AML-193 (cell line): ENCODE measurements at regions not wholly inside any gene's neighbourhood (a gene's known extent, or its start where the extent isn't known, plus 50 kb on each side); places are given as distances from the start of the nearest gene placed in this dataset.
"Not testable (repeated sequence)": the region's sequence is repeated elsewhere in the genome, so short reads cannot be mapped to it uniquely, and the experiment has no call there.

ENCODE experiments used
- DNase-seq, 2 experiments: peaks; one replicate each; lab custom pipeline; 2025; lab: John Stamatoyannopoulos, UW

DNA sequence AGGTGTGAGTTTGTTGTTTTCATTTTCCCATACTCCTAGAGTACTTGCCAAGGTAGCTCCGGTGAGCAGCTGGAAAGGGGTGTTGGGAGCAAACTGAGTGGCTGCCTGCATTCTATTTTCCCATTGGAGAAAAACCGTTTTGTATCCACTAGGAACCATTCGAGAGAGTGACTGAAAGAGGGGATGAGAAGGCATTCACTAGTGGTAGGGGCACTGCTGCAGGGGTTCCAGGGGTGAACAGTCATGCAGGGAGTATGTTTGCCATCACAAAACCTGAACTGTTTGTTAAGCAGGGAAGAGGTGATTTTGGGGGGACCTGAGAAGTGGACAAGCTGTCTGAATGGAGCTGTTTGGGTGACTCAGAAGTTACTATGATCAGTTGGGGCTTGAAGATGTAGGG lies 367.5 kb upstream of the SFSWAP start:
- not testable (repeated sequence) for DNase-seq

DNA sequence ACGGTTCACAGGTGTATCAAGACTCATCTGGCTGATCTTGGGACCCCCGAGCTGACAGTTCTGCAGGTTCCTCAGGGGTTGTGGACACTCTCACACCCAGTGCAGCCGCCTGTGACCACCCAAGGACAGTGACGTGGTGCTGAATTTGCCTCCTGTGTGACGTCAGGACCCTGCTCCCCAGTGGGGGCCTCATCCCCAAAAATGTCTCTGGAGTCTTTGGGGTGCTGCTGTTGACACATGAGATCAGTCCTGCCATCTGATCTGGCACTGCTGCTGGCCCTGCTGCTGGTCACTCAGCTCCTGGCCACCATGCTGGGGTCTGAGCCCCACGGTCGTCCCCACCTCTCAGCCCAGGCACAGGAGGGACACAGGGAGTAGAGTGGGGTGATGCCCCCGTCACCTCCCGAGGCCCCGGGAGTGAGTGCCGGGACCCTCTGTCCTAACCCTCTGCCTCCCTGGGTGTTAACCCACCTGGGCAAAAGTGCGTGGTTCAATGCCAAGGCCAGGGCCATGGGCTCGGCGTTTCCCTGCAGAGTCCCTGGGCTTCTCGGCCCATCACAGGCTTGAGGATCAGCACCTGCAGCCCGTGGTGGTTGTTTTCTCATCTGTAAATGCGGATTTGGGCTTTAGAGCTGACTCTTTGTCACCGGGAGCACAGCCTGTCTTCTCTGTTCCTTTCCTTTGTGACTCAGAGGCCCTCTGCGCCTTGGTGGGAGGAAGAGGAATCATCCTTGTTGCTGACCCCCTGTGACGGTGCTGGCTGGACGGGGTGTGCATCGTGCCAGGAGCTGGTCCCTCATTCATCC lies 366.0 kb upstream of the SFSWAP start:
- DNase-seq = not testable (repeated sequence)

DNA sequence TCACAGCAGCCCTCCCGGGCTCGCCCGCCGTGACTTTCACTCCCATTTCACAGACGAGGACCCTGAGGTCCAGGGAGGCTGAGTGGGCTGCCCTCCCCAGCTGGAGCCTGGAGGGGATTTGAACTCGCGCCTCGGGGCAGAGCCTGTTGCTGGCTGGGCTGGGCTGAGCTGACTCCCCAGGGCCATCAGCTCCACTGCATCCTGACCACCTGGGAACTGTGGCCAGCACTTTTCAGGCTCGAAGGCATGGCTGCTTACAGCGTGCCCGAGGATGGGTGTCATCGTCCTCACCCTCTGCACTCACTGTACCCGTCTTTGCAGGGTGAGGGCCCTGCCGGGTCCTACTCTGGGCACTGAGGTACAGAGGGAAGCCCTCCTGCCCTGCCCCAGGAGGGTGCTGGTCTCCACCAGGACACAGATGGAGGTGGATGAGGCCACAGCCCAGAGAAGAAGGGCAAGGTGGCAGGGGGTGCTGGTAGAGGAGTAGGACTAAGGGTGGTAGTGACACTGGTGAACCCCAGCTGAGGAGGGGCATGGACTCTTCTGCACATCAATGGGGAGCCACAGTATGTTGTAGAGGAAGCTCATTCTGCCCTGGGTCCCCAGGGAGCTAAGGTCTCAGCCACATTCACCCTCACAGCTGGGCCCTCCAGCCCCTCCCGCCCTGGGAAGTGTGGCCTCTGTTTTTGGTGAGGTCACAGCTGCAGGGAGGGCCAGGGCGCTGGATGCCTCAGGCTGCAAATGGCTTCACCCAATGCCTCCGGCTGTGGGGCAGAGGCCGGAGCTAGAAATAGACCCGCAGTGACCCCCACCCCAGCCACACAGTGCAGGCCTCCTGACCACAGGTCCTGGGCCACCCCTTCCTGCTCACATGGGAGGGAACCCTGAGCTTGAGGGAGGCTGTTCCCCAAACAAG lies 365.1 kb upstream of the SFSWAP start:
- no peak for DNase-seq

DNA sequence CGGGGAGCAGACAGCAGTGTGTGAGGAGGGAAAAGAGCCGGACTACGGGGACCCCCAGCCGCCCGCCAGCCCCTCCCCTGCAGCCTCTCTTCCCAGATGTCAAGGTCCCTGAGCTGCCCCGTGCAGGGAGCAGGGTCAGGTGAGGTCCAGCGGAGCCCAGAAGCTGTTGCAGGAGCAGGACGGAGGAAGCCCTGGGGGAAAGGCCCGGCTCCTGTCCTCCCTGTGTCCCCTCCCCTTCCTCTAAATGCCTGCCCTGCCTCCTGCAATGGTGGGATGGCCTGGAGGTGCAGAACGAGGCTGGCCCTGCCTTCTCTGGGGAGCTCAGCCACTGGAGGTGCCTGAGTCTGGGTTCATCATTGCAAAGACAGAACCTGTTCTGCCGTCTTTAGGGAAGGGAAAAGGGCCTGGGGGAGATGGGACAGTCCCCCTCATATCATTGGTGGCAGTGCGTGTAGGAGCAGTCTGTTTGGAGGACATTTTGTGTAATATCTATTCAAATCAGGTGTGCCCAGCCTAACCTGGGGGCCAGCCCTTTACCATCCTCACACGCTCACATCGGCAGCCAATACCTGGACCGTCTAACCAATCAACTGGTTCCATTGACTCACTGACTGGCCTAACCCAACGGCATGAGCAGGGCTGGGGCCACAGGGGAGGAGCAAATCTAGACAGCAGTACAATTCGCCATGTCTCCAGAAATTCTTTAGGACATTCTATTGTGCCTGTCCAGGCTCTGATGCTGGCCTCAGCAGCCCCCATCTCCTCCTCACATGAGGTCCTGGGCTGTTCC lies 364.1 kb upstream of the SFSWAP start:
- no peak for DNase-seq

DNA sequence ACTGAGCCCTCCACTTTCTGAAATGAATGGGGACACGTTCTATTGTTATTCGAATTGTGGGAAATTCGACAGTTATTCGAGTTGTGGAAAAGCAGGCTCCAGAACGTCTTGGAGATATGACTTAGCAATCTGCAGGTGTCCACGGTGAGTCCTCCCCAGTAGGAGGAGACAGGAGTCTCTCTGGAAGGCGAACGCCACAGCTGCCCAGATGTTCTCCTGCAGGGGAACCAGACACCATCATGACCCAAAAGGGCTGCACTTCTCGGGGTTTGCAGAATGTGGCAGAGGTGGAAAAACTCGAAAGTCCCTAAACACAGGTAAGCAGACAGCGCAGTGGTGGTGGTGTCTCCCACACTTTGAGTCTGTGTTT lies 363.6 kb upstream of the SFSWAP start:
- DNase-seq = no peak

DNA sequence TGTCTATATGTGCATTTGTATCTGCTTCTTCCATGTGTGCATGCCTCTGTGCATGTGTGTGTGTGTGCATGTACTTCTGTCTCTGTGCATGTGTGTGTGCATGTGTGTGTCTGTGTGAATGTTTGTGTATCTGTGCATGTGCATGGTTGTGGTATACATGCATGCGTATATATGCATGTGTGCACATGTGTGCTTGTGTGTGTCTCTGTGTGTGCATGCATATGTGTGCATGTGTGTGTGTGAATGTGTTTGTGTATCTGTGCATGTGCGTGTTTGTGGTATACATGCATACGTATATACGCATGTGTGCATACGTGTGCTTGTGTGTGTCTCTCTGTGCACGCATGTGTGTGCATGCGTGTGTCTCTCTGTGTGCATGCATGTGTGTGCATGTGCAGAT lies 363.2 kb upstream of the SFSWAP start:
- DNase-seq = no peak

DNA sequence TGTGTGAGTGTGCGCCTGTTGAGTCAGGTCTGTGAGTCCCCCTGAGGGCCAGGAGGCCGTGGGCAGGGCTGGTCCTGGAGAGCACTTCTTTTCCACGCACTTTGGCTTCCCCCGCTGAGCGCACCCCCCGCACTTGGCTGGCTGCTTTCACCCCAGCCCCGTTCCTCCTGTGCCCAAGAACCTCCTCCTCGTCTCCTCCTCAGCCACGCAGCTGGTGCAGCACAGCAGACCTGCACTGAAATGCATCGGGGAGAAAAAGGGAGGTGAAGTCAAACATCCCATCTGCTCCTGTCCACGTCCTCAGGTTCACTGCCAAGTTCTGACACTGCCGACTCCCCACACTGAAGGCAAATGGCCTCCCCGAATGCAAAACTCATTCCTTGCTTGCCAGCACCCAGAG lies 362.7 kb upstream of the SFSWAP start:
- DNase-seq = no peak

DNA sequence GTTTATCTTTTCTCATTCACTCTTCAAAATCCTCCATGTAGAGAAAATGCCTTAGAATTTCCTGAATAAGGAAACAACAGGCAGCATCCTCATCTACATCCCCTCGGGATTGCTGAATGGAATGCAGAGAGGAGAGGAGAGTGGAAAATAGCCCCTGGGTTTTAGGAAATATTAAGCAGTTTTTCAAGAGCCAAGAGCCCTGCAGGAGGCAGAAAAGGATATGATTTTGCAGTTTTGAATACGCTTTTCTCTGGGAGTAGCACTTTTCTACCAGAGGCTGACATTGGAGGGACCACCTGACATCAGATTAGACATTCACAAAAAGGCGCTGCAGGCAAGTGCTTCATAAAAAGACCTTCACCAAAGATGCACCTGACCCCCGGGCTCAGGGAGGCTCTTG lies 362.2 kb upstream of the SFSWAP start:
- DNase-seq = no peak

DNA sequence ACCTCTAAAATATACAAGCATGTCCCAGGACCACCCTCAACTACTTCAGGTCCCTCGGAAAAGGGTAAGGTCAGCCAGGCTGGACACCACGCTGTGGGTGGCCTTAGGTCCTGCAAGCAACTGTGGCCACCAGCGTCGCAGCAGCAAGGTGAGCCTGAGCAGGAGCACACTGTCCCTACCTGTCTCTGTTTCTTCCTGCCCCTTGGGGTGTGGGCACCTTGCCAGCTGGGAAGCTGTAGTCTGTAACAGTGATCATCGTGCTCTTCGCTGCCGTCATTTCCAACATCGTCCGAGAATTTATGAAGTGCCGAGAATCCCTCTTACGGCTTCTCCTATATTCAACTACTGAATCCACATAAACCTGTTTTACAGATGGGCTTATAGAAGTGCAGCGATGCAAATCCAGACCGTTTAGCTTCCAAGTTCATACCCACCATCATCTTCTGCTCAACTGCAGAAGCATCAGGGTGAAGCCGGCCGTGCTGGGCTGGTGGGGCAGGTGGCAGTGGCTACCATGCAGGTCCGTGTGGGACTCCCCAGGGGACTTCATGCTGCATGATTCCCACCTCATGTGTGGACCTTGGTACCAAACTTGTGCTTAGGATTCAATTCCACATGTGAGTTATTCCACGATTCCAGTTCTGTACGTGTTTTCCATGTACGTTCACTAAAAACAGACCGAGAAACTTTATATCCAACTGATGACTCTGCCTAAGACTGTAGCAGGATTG lies 361.3 kb upstream of the SFSWAP start:
- DNase-seq = no peak

DNA sequence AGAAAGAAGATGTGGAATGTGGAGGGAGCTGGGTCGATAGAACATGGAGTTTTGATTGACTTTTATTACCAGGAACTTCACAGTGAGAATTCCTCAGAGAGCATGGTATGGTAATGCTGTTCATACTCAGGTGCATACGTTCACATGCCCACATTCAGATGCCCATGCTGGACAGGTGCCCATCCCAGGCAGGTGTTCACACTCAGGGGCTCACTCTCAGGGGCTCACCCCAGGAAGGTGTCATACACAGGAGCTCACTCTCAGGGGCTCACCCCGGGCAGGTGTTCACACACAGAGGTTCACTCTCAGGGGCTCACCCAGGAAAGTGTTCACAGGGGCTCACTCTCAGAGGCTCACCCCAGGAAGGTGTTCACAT lies 360.0 kb upstream of the SFSWAP start:
- no peak for DNase-seq

DNA sequence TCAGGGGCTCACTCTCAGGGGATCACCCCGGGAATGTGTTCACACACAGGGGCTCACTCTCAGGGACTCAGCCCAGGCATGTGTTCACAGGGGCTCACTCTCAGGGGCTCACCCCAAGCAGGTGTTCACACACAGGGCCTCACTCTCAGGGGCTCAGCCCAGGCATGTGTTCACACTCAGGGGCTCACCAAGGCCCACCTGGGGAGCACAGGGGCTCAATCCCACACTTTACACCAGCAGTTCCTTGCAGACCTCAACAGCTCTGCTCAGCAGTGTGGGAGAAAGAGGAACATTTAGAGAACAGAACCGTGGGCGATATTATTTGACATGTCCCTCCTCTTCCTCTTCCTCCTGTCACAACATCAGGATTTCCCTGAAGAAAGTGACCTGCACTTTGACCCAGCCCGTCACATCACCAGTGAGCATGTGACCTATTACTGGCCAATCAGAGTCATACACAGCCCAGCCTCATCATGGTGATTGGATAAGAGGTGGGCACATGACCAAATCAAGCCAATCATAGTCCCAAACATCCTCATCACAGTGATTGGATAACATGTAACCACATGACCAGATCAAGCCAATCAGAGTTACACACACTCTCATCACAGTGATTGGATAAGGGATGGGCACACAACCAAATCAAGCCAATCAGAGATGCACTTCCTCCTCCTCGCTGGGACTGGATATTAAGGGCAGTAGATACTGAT lies 359.4 kb upstream of the SFSWAP start:
- no peak for DNase-seq

DNA sequence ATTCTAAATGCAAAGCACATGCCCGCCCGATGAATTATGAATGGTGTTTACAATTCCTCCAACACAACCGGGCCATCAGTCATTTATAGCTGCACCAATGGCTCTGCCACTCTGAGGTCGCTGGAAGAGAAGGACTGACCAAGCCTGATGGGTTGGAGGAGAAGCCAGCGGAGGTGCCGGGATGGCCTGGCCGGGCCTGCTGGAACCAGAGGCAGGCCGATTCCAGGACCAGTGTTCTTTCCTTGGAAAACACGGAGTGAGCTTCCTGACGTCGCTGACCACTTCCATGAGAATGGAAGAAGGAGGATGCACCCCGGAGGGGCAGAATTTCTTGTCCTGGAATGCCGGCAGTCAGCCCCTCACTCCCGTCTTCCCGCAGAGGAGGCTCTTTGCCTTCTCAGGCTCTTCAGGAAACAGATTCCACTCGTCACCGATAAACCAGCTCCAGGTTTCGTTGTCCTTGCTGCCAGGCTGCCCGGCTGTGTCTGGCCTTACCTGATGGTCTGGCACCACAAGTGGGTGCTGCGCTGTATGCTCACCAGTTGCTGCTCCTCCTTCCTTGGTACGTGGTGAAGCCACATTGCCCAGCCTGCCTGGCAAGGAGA lies 358.5 kb upstream of the SFSWAP start:
- no peak for DNase-seq

DNA sequence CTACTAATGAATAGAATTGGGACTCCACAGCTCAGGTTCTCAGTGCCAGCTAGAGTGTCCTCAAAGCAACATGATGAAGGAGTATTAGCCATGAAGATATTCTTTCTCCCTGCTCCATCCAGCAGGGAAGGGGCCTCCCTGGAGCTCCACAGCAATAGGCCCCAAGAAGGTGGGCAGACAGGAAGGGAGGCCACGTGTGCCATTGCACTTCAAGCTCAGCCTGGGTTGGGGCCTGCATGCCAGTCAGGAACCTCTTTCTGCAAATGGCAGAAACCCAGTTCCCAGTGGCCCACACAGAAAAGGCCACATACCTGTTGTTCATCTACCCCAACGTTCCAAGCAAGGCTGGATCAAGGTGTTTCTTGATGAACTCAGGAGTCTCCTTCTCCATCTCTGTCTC lies 357.5 kb upstream of the SFSWAP start:
- no peak for DNase-seq

DNA sequence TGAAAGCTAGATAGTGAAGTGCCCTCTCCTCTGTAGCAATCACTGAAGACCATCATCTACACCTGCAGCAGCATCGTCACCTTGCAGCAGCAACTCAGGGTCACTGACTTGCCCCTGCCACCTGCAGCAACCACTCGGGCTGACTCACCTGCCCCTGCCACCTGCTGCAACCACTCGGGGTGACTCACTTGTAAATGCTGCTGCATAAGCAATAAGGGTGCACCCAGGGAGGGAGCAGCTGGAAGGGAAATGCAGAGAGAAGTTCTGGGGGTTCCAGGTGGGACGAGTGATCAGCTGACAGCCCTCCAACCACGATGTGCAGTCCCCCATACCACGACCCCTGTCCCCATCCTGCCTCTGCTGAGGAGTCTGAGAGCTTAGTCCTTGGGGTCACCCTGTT lies 357.1 kb upstream of the SFSWAP start:
- DNase-seq = no peak

DNA sequence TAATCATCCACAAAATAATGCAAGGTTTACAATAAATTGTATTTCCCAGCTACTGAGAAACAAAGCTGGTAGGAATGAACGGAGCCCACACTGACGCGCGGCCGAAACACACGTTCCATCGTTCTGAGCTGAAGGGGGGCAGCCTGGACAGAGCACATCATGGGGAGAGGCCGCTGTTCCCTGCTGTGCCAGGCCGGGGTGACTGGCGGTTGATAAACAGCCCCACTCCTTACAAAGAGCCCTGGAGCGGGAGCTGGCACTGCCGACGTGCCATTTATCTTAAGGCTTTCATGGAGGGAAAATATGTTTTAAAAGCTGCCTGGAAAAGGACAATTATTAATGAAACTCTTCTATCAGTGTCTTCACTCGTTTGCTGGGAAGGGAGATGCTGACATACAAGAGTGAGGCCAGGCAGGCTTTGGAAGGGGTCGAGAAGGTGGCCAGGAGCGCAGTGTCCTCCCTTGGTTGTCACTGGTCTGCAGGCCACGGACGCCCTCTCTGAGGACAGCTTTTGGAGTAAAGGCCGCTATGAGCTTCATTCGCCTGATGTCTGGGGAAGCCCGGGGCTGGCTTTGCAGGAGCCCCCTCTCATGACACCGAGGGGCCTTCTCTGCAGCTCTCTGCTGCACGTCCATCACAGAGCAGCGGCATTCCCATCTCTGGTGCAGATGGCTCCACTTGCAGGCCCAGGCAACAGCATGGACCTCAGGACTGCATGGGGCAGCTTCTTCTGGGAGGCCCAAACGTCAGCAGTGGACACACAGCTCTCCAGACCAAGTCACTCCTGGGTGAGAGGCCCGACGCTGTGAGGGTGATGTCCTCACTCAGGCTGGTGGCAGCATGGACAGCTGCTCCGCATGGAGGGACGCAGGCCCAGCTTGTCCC lies 355.3 kb upstream of the SFSWAP start:
- DNase-seq = no peak

DNA sequence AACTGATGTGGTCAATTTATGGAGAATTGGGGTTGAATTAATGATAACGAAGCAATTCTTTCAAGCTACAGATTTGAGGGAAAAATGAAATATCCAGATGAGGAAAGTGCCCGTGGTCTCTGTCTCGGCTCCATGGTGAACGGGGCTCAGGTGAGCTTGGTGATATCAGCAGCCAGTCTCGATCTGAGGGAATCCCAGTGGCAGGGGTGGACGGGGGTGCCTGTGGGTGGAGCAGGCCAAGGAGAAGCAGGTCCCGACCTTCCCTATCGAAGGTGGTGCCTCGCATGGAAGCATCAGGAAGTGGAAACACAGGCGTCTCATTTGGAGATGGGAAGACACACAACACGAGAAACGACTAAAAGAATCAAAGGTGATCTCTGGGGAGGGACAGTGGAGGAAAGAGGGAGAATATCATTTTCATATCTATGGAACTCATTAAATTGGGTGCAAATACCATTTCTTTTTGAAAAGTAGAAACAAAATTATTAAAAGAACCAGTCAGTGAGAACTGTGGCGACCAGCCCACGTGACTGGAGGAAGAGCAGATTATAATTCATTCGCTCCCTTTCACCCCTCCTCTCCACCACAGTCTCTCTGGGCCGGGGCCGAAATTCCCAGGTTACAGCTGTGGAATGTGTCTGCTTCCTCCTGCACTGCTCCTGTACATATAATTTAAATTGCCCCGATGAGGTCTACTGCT lies 354.3 kb upstream of the SFSWAP start:
- DNase-seq = no peak

DNA sequence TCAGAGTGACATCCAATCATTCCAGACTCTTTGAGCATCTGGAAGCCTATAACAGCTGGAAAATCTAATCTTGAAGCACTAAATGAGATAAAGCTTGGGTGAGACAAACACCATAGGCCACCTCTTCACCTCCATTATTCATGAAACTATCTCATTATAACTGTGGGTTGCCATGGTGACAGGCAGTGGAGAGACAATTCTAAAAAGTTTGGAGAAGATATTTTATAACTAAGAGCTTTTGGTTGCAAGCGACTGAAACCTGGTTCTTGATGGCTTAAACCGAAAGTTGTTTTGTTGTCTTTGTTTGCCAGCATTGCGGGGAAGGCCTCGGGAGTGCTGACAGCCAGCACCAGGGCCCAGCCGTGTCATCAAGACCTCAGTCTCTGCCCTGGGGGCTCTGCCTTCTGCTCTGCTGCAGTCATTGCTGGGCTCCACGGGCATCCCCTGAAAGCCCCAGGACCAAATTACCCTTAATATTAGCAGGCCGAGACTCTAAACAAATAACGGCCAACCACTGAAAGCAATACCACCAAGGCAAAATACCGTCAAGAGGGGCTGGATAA lies 353.6 kb upstream of the SFSWAP start:
- no peak for DNase-seq

DNA sequence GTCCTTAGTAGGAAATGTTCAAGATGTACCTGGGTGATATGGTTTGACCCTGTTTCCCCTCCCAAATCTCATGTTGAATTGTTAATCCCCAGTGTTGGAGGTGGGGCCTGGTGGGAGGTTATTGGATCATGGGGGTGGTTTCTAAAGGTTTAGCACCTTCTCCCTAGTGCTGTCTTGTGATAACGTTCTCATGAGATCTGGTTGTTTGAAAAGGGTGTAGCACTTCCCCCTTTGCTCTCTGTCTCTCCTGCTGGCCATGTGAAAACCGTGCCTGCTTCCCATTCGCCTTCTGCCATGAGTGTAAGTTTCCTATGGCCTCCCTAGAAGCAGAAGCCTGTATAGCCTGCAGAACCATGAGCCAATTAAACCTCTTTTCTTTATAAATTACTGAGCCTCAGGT lies 353.0 kb upstream of the SFSWAP start:
- no peak for DNase-seq
